Activated CD8-positive, alpha-beta memory T cell treated with anti-CD3 and anti-CD28 coated beads for 24 hours (primary cell): ENCODE measurements at regions not wholly inside any gene's neighbourhood (a gene's known extent, or its start where the extent isn't known, plus 50 kb on each side); places are given as distances from the start of the nearest gene placed in this dataset.

Experiments used
- DNase-seq: peaks from one replicate; pipeline ENCODE4 v3.0.0-alpha.2; 2020

GRCh38 chr13:84931264-84931663, 868.0 kb downstream of the SLITRK6 start:
- DNase-seq, result no peak

- DNase-seq, result no peak
Measured at GRCh38 chr13:84927442-84928169, 871.6 kb downstream of the SLITRK6 start.

- DNase-seq, result no peak
Measured at GRCh38 chr13:84925443-84925842, 873.8 kb downstream of the SLITRK6 start.

GRCh38 chr13:84923831-84924230, 875.4 kb downstream of the SLITRK6 start:
- DNase-seq, result no peak

DNA sequence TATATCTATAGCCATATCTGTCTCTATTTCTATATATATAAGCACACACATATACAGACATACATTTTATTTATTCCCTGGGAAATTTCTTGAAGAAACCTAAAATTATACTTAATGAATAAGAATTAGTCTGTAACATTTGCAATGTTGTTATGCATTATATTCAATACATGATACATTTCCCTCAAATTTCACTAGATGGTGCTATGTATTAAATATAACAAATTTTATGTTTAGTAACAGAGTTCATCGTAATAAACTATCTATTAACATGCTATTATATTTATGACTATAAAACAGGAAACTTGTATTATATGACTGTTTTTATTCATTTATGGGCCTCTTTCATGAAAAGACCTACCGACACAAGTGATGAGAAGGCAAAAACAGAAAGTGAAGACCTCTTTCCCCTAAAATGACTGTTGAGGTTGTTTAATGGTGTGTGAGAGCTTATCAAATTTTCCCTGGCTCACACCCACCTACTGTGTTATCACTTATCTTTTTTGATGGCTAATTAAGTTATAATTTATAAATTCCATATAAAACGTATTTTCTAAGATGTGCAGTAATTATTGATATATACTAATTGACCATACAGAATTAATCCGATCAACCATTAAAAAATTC, 881.9 kb downstream of the SLITRK6 start:
- DNase-seq, result no peak

DNA sequence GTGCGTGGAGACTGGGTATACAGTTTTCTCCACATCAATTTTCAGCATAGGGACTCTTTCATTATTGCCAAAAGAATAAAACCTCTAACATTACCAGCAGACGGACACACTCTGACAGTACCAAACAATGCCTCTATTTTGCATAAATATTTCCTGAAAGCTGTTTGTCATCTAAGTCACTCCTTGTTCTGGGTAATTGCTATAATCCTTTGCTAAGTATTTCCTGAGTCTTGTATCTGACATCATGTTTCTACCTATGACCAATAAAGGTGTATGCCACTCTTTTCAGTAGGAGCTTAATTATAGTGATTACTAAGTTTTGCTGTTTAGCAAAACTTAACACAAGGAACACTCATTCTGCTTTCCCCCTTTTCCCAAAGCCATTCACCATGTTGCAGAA, 886.5 kb downstream of the SLITRK6 start:
- DNase-seq, result no peak

DNA sequence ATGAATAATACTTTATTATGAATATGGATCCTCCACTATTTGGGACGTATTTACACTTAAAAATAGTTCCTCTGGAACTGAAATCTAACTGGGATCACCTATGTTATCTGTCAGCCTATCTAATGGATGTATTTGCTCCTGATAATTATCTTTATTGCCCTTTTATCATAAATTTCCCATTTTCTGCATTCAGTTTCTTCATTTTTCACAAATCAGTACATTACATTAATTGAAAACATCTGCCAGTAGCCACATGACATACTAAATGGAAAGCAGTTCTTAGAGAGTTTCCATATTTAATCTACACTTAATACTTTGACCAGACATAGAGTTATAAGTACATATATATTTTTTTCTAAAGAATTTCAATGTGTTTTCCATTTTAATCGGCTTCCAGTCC, 888.8 kb downstream of the SLITRK6 start:
- no peak for DNase-seq

DNA sequence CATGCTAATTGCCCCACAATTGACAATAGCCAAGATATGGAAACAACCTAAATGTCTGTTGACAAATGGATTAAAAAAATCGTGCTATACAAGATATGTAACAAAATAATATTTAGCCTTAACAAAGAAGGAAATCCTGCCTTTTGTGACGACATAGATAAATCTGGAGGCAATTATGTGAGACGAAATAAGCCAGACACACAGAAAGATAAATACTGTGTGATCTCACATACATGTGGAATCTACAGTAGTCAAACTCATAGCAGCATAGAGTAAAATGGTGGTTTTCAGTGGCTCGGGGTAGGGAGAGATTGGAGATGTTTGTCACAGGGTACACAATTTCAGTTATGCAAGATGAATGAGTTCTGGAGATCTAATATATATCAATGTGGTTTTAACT, 895.8 kb downstream of the SLITRK6 start:
- no peak for DNase-seq

DNA sequence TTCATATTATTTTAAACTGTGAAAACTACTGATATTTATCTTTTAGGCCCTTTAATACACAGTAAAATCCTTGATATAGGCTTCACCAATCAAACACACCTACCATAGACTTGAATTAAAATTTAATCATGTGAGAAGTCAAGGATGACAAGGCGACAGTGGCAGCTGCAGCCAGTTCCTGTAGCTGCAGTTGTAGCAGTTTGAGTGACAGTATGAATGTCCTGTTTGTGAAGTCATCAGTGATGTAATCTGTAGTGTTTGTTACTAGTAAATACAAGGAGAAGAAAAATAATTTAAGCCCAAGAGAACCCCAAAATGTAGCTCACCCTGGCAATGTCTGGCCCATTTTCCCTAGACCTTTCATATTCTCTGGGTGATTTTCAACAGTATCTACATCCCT, 897.0 kb downstream of the SLITRK6 start:
- no peak for DNase-seq

DNA sequence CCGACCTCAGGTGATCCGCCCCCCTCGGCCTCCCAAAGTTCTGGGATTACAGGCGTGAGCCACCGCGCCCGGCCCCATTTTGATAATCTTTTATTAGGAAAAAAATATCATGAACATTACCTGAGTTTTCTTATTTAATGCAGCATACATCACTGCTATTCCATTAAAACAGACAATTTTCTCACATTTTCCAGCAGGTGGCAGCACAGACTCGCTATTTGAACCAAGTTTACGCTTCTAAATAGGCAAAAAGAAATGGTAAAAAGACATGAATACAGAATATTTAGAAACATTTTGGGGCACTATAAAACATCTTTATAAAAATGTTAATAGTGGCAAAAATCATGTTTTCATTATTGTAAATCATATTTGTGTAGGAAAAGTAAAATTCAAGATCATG, 903.1 kb downstream of the SLITRK6 start:
- peak; percentile 57 for DNase-seq

DNA sequence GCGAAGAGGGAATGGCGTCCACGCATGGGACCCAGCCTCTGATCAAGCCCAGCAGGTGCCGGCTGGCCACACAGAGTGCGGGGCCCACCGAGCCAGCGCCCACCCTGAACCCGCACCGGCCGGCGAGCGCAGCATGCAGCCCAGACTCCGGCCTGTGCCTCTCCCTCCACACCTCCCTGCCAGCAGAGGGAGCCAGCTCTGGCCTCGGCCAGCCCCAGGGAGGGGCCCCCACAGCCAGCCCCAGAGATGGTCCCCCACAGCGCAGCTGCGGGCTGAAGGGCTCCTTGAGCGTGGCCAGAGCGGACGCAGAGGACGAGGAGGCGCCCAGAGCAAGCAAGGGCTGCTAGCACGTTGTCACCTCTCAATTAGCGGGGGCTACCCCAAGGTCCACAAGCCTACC, 904.5 kb downstream of the SLITRK6 start:
- no peak for DNase-seq

GRCh38 chr13:84885868-84886267, 913.4 kb downstream of the SLITRK6 start:
- no peak for DNase-seq

DNA sequence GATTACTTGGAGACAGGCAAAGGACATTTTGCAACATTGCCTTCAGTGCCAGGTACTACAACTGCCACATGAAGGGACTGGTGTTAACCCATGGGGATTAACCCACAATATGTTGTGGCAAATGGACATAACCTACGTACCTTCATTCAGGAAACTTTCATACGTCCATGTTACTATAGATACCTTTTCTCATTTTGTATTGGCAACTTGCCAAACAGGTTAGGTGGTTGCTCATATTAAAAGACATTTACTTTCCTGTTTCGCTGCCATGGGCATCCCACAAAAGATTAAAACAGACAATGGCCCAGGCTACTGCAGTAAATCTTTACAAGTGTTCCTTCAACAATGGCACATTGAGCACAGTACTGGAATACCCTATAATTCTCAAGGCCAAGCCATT, 925.3 kb downstream of the SLITRK6 start:
- DNase-seq, result no peak

- no peak for DNase-seq
Measured at GRCh38 chr13:84870190-84870589, 929.0 kb downstream of the SLITRK6 start.

- no peak for DNase-seq
Measured at GRCh38 chr13:84867246-84867645, 932.0 kb downstream of the SLITRK6 start.

- no peak for DNase-seq
Measured at GRCh38 chr13:84865783-84866221, 933.4 kb downstream of the SLITRK6 start.

- DNase-seq, result no peak
Measured at GRCh38 chr13:84864341-84864740, 934.9 kb downstream of the SLITRK6 start.

DNA sequence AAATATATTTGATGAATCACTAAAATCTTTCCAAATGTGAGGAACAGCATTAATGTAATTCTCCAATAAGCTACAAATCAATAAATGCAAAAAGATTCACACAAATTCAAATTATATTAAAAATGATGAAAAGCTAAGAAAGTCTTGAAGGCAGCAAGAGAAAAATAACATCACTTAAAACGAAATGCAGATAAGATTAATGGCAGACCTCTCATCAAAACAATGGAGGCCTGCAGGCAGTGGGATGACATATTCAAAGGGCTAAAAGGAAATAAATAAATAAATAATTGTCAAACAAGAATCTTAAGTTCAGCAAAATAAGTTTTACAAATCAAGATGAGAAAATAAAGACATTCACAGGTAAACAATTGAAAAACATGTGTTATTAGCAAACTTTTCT, 952.1 kb downstream of the SLITRK6 start:
- no peak for DNase-seq

DNA sequence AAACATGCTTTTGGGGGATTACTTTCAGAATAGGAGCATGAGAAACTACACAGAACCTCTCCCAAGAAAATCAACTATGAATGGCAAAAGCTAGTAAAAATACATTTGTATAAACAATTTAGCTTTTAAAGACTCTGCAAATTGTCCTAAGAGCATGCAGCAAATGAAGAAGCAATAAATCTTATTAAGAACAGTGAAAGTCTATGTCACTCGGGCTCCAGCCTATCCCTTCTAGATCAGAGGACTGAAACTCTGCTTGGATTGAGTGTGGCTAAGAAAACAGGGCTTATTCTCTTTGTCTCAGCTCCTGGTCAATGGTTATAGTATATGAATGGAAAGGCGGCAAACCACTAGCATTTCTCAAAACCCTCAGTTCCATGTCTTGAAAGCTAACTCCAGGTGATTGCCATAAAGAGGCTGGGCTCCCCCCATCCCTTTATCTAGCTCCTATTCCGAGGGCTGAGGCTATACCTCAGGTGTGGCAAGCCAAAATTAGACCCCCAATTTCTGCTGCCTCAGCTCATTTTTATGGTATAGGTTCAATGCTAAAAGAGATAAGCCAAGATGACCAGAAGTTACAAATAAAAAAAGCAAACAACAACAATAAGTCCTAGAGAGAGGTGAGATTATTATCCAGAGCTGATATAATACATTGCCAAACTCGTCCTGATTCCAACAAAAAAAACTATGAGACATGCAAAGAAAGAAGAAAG, 953.2 kb downstream of the SLITRK6 start:
- DNase-seq, result no peak

DNA sequence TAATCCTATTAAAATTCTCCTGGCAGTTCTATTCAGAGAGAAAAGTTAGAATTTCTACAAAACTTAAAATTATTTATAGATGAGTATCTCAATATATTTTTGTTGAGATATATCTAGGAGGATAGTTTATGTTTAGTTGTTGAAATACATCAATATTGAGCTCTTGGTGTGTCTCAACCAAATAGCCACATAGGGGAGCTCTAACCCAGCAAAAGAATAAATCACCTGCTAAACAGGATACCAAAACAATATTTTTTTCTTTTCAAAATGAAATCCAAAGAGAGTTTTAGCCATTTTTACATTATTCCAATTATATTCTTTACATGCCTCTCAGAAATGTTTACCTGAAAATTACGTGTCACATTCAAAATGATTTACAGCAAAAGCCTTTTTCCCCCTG, 954.7 kb downstream of the SLITRK6 start:
- DNase-seq, result no peak

- no peak for DNase-seq
Measured at GRCh38 chr13:84843368-84843767, 955.9 kb downstream of the SLITRK6 start.

GRCh38 chr13:84834201-84834600, 951.9 kb upstream of the SLITRK1 start:
- DNase-seq, result no peak

- DNase-seq, result no peak
Measured at GRCh38 chr13:84831666-84832657, 949.7 kb upstream of the SLITRK1 start.
